ELR (cell line): ENCODE measurements at regions not wholly inside any gene's neighbourhood (a gene's known extent, or its start where the extent isn't known, plus 50 kb on each side); places are given as distances from the start of the nearest gene placed in this dataset.
"Not testable (repeated sequence)": the region's sequence is repeated elsewhere in the genome, so short reads cannot be mapped to it uniquely, and the experiment has no call there.

Experiments used
- DNase-seq: peaks from one replicate; pipeline ENCODE4 v3.0.0-alpha.2; 2015; ENCODE audit warnings: low read depth

DNA sequence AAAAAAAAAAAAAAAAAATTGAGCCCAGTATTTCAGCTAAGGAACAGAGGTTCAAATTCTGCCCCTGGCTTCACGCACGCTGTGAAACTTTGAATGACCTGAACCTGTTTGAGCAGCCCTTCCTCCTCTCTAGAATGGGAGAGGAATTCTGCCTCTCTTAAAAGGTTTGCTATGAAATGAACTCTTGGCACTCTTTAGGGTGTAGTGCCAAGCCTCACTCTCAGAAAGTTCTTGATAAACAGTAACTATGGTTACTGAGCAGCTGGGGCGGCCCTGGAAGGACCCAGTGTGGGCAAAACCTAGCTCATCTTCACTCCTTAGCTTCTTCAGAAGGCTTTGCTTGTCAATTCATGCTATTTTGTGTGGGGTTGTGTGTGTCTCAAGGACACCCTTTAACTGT lies 73.7 kb downstream of the GEMIN8 start:
- no peak for DNase-seq

GRCh38 chrX:13955095-13955647 lies 74.5 kb downstream of the GEMIN8 start:
- no peak for DNase-seq

- DNase-seq, result no peak
These were observed 77.1 kb downstream of the GEMIN8 start for GRCh38 chrX:13952581-13952980.

DNA sequence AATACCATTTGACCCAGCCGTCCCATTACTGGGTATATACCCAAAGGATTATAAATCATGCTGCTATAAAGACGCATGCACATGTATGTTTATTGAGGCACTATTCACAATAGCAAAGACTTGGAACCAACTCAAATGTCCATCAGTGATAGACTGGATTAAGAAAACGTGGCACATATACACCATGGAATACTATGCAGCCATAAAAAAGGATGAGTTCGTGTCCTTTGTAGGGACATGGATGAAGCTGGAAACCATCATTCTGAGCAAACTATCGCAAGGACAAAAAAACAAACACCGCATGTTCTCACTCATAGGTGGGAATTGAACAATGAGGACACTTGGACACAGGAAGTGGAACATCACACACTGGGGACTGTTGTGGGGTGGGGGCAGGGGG lies 83.5 kb downstream of the GEMIN8 start:
- not testable (repeated sequence) for DNase-seq

- not testable (repeated sequence) for DNase-seq
These were observed 83.9 kb downstream of the GEMIN8 start for GRCh38 chrX:13945787-13946186.

GRCh38 chrX:13940671-13941070 lies 89.0 kb downstream of the GEMIN8 start:
- no peak for DNase-seq

DNA sequence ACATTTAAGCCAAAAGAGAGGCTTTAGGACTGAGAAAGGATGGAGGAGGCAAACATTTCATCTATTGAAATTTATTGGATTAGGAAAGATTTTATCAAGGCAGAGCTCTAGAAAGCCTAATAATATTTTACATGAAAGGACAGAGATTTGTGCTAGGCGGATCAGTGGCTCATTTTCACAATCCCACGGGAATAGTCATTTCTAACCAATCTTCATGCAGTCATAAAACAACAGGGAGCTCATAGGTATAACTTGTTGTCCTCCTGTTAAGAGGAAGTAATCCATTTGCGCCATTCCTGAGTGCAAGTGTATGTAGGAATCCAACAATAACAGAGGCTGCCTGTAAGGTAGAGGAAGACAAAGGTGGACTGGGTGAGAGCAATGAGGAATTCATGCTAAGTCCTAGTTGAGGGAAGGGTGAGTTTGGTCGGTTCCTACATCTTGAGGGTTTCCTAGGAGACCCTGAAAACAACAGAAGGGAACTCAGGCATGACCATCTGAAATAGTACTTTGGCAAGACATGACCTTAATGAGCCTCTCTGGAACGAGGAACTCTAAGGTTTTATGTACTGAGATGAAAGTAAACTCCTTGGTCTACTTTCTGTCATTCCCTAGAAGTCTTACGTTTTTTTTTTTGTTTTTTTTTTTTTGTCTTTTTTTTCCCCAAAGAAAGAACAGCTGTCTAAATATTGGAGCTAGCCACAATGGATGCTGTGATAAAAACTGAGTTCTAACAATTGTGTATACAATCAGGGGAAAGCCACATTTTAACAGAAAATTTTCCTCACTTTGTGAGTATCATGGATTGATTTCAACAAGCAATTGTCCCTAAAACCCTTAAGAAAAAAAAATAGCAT lies 89.7 kb downstream of the GEMIN8 start:
- no peak for DNase-seq

GRCh38 chrX:13938829-13939530 lies 90.7 kb downstream of the GEMIN8 start:
- no peak for DNase-seq

DNA sequence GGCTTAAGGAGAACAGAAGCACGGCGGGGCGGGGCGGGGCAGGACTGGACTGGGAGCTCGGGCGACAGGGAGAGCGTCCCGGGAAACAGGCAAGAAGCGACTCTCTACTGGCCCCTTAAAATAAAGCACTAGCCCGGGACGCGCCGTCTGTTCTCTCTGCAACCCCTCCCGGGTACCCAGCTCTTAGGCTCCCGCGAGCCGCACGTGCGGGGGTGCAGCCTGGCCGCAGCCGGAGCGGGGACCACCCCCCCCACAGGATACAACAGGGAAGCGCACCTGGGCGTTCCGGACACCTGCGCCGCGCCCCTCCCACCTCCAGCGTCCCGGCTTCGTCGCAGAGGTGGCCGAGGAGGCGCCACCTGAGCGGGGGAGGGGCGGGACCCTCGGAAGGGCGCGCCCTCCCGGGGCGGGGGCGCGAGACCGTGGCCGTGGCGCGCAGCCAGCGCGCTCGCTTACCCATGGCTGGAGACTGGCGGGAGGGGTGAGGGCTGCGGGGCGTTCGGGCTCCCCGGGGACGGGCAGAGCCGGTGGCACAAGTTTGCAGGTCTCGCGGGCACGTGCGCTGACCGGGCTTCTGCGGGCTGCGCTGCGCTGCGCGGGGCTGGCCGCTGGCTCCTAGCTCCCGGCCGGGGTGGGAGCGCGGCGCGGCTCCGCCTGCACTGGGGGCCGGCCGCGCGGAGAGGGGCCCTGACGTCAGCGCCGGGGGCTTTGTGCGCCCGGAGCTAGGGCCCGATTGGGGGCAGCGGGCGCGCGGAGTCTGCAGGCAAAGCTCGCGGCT lies 91.5 kb downstream of the GEMIN8 start:
- peak; percentile 1 for DNase-seq

DNA sequence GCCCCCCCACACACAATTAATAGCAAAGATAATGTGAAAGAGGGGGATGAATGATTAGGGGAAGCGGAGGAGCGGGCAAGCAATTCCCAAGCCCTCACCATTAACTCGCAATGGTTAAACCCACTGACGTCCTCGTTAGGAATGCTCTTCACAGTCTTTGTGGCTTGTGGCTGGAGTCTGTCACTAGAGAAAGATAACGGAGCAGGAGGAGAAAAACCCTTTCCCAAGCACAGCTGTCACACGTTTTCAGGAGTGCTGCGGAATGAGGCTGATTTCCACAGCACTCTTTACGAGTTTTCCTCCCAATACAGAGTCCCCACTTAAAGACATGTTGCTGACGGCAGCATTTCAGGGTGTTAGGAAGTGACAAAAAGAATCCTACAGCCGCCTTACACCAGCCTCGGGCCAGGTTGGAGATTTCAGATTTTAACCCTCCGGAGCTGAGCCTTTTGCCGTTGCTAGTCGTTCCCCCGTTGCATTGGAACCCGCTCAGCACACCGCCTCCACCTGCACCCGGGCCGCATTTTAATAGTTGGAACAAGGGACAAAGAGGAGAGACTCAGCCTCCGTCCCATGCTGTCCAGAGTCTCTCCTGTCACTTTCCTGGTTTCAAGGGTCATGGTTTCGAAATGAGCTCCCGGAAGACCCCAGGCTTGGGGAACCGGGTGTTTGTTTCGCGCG lies 92.2 kb downstream of the GEMIN8 start:
- DNase-seq, result peak; percentile 13

DNA sequence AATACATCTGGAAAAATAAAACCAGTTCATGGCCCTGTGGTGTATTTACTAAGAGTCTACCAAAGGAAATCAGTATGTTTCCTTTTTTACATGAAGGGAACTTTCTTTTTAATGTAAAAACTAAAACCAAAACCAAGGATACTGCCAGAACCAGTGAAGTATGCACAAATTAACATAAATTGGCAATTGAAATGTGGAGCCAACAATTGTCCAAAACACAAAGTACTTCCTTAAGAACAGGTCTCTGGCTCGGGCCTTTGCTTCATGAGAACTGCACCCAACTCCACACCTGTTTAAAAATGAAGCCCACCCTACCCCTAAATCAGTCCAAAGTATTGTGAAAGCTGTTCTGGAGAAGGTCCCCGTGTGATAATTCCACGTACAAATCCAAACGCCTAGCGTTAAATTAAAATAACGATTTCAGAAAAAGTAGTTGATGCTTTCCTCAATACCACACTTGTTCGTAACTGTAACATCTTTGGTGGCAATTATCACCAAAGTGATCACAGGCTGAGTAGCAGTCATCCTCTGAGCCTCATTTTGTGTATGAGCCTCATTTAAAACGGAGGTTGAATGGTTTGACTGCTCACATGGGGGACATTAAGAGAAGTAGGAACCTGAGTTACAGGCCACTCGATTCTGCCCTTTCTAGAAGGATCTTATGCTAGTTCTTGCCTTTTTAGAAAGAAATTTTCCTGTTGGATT lies 93.0 kb downstream of the GEMIN8 start:
- DNase-seq, result no peak

DNA sequence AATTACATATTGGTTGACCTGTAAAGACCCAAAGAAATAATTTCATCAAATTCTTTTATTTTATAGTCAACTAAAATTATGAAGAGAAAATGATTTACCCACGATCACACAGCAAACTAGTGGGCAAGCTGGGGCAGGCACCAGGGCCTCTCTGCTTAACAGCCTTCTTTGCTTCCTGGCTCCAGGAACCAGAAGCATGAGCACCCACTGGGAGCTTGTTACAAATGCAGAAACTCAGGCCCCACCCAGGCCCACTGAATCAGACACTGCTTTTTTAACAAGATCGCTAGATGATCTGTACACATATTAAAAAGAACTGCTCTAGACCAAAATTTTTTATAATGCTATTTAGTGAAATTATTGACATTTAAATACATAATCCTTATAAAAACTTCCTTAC lies 95.0 kb downstream of the GEMIN8 start:
- DNase-seq, result no peak

DNA sequence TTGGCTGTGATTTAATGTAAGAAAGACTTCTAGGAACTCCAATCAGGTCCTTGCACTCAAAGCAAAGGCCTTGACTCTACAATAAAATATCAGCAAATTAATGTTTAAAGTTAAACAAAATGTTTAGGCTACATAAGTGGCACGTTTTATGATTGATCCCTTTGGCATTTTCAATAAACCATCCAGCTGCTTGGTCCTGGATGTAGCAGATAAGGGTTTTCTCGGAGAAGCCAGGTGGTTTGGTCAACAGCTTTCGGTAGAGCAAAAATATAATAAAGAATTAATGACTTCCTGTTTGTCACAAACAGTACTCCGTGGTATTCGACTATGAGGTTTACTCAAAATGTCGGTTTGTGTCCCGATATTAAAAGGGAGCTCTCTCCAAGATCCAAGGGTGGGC lies 95.8 kb downstream of the GEMIN8 start:
- DNase-seq, result no peak

DNA sequence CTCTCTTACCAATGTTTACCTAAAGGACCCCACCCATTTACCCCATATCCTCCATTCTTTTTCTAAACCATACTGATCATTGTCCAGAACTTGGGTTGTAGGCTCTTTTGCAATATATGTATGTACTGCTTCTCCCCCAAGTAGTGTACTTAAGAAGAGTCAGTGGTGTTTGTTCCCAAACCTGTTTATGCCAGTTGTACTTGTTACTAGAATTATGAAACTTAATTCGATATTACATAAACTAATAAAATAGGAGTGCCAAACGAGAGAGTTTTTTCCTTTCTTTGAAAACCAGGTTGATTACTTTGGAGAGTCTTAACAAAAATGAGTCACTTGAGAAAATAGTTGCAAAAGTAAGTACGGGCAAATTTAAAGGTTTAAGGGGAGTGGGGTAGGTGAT lies 96.3 kb downstream of the GEMIN8 start:
- DNase-seq, result no peak

DNA sequence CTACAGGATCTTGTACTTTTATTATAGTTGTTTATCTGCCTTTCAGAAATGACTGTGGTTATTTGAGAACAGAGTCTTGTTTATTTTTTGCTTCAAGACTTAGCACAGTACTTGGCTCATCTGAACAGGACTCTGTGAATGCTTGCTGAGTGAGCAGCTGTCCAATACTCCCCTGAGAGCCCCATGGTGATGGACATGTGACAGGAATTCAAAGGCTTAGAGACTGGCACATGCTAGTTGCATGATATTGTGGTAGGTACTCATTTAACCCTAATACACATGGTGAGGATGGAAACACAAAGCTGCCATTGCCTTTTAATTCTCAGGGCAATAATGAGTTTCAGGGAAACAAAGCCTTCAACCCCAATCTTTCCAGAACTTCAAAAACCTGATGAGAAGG lies 97.3 kb downstream of the GEMIN8 start:
- DNase-seq, result no peak

- no peak for DNase-seq
These were observed 102.5 kb downstream of the GEMIN8 start for GRCh38 chrX:13927175-13927574.

GRCh38 chrX:13923845-13924244 lies 105.8 kb downstream of the GEMIN8 start:
- no peak for DNase-seq

DNA sequence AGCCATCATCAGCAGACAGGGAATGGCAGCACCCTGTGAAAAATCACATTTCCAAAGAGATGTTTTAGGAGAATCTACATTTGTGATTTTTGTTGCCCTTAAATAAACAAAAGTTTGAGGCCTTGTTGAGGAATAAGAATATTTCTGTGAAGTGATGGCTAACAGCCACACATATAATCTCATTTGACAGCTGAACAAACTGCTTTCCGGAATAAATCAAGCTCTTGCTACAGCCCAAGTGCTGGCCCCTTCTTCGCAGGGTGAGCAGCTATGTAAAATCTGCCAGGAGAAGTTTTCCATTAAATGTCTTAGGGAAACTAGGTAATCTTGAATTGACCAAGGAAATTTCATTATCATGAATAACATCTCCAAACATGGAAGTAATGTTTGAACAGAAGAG lies 106.4 kb upstream of the GPM6B start:
- DNase-seq, result no peak

- no peak for DNase-seq
These were observed 100.6 kb upstream of the GPM6B start for GRCh38 chrX:13917507-13917906.

DNA sequence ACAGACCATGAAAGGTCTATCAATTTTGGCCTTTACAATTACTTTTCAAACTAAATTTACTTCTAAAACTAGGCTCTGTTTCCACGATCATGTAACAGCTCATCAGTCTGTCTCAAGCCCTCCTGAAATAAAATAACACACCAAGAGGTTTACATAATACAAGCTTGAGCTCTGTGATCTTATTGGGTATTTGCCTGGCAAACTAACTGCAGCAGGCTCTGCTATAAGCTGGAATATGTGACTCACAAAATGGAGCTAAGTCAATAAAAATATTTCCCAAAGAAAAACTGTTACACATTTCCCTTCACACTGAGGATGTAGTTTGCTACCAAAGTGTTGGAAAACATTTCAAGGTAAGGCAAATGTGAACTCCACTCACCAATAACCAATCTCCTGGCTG lies 94.7 kb upstream of the GPM6B start:
- DNase-seq, result no peak

GRCh38 chrX:13906093-13906492 lies 89.2 kb upstream of the GPM6B start:
- no peak for DNase-seq
